Endothelial cell of umbilical vein (primary cell): ENCODE measurements at regions not wholly inside any gene's neighbourhood (a gene's known extent, or its start where the extent isn't known, plus 50 kb on each side); places are given as distances from the start of the nearest gene placed in this dataset.

ENCODE experiments used
- CTCF ChIP-seq, 2 donors: IDR thresholded peaks; 1 replicate in 1 of 2; 2 replicates in 1 of 2; pipeline ENCODE4 v1.5.1; 2011; ENCODE audit warnings: low read length in 2 of 2, mild to moderate bottlenecking in 2 of 2, moderate library complexity in 2 of 2, control low read depth in 1 of 2, inconsistent platforms in 1 of 2, low read depth in 1 of 2; ENCODE audit not compliant: insufficient read depth in 1 of 2; ENCODE audit errors: extremely low read depth in 1 of 2
- EZH2 ChIP-seq: IDR thresholded peaks from 2 replicates; pipeline ENCODE4 v1.6.1; 2012; ENCODE audit warnings: borderline replicate concordance, low read depth, mild to moderate bottlenecking, moderate library complexity, low read length, inconsistent platforms; ENCODE audit not compliant: severe bottlenecking
- MYC ChIP-seq: IDR thresholded peaks from one replicate; pipeline ENCODE4 v1.6.1; 2011; ENCODE audit warnings: mild to moderate bottlenecking, low read depth, low read length
- POLR2A ChIP-seq: IDR thresholded peaks from 2 replicates; pipeline ENCODE4 v1.6.1; 2012; ENCODE audit warnings: low read depth, mild to moderate bottlenecking, control low read depth, low read length
- POLR2AphosphoS5 ChIP-seq: IDR thresholded peaks from 2 replicates; pipeline ENCODE4 v1.6.1; 2012; ENCODE audit warnings: low read depth, mild to moderate bottlenecking, control low read depth, low read length, moderate library complexity; ENCODE audit not compliant: insufficient read depth

DNA sequence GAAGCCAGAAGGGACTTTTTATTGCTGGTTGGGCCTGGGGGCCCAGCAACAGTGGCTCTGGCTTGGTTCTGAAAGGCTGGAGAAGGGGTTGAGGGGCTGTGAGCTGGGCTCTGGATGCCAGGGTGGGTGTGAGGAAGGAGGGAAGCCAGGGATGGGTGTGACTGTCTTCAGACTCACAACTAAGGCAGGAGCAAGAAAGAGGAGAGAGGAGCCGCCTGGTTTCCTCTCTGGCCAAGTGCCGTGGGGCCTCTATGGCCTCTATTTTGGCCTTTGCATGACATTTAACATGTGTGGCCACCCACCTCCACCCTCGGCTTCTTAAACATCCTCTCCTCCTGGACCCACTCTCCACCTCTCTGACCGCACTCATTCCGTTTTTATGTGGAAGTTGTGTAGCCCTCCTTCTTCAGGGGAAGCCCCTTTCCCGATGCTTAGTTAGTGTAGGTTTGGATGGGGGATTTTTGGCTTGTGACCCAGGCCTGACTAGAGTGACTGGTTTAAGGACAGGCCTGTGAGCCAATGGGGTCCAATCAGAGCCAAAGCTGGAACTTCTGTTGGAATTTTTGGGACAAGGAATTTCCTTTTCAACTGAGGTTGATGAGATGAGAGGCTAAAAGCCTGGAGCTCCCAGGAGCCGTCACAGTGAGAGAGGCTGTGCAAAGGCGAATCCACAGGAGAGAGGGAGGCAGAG, 517.8 kb downstream of the CCDC171 start:
- TF ChIP-seq CTCF (IDR thresholded peaks at IDR 0.05; ENCODE audit: extremely low read depth in 1 of 2, insufficient read depth in 1 of 2, low read depth in 1 of 2, low read length in 2 of 2) (no peak), POLR2AphosphoS5 (no peak), EZH2 (no peak), MYC (no peak), POLR2A (no peak)
